ENCODE measurements at regions not wholly inside any gene's neighbourhood (a gene's known extent, or its start where the extent isn't known, plus 50 kb on each side); places are given as distances from the start of the nearest gene placed in this dataset.

- no peak for DNase-seq
- 96% methylated on average over 2 of the region's 2 CpGs for WGBS
These were observed 79.6 kb upstream of the NSMCE3 start for GRCh38 chr15:29349196-29349595.

GRCh38 chr15:29348336-29348914, 78.8 kb upstream of the NSMCE3 start:
- no peak overlapping the region for H2BK15ac ChIP-seq (ENCODE audit: low read depth, poor library complexity, severe bottlenecking)
- no peak overlapping the region for H4K8ac ChIP-seq (ENCODE audit: low read length)
- no peak overlapping the region for H2BK12ac ChIP-seq (ENCODE audit: low read length in 2 of 2)
- no peak for DNase-seq
- no peak overlapping the region for H3K14ac ChIP-seq (ENCODE audit: low read length in 2 of 2)
- H3K4ac ChIP-seq (ENCODE audit: low read depth in 1 of 2, low read length in 2 of 2), result no peak overlapping the region
- H3K18ac ChIP-seq (ENCODE audit: low read depth in 1 of 2, low read length in 2 of 2), result no peak overlapping the region
- no peak overlapping the region for H2BK5ac ChIP-seq (ENCODE audit: low read depth, low read length, poor library complexity, severe bottlenecking)
- H3K9me3 ChIP-seq (ENCODE audit: control insufficient read depth, low read length), result no peaks in the 10 kb centered on the region
- H2BK120ac ChIP-seq (ENCODE audit: low read depth, low read length), result no peak overlapping the region
- H4K91ac ChIP-seq (ENCODE audit: low read length), result no peak overlapping the region
- no peak overlapping the region for H3K9ac ChIP-seq (ENCODE audit: low read length)
- WGBS, result 73% methylated on average over 13 of the region's 13 CpGs
- no peak overlapping the region for H3K23ac ChIP-seq (ENCODE audit: low read length in 2 of 2)
- no peaks in the 10 kb centered on the region for H3K79me1 ChIP-seq (replicated peaks; ENCODE audit: low read length, poor library complexity, severe bottlenecking)
- peaks cover 0 to 11% of the 10 kb centered on the region in 2 experiments for H3K27me3 ChIP-seq (ENCODE audit: control insufficient read depth in 1 of 2, insufficient read depth in 1 of 2, low read length in 2 of 2)
- H3K4me1 ChIP-seq (ENCODE audit: control insufficient read depth, insufficient read depth, low read depth, low read length), result no peaks in the 10 kb centered on the region
- no peak overlapping the region for H2AK5ac ChIP-seq (ENCODE audit: low read length, severe bottlenecking)
- H3K36me3 ChIP-seq (ENCODE audit: control insufficient read depth in 1 of 2, insufficient read depth in 2 of 2, low read depth in 1 of 2, low read length in 2 of 2), result no peaks in the 10 kb centered on the region
- peak overlapping the region in 1 of 2 experiments; percentile 9 for H3K4me3 ChIP-seq (ENCODE audit: insufficient read depth in 1 of 2, low read depth in 1 of 2, low read length in 2 of 2)
- no peak overlapping the region for H3K27ac ChIP-seq (ENCODE audit: low read length, poor library complexity, severe bottlenecking)
- no peak overlapping the region for H3K4me2 ChIP-seq (ENCODE audit: low read length, poor library complexity, severe bottlenecking)
- H2AFZ ChIP-seq (ENCODE audit: low read depth, low read length), result no peak overlapping the region

More at GRCh38 chr15:29349196-29349595, 79.6 kb upstream of the NSMCE3 start:
- Histone ChIP-seq H3K4me3 (ENCODE audit: insufficient read depth in 1 of 2, low read depth in 1 of 2, low read length in 2 of 2) (no peak overlapping the region), H2BK15ac (ENCODE audit: low read depth, poor library complexity, severe bottlenecking) (no peak overlapping the region), H2BK12ac (ENCODE audit: low read length in 2 of 2) (no peak overlapping the region), H4K91ac (ENCODE audit: low read length) (no peak overlapping the region), H2BK120ac (ENCODE audit: low read depth, low read length) (no peak overlapping the region), H4K8ac (ENCODE audit: low read length) (no peak overlapping the region), H3K36me3 (ENCODE audit: control insufficient read depth in 1 of 2, insufficient read depth in 2 of 2, low read depth in 1 of 2, low read length in 2 of 2) (no peaks in the 10 kb centered on the region), H3K14ac (ENCODE audit: low read length in 2 of 2) (no peak overlapping the region), H2BK5ac (ENCODE audit: low read depth, low read length, poor library complexity, severe bottlenecking) (no peak overlapping the region), H3K4ac (ENCODE audit: low read depth in 1 of 2, low read length in 2 of 2) (no peak overlapping the region), H3K4me2 (ENCODE audit: low read length, poor library complexity, severe bottlenecking) (no peak overlapping the region), H3K79me1 (replicated peaks; ENCODE audit: low read length, poor library complexity, severe bottlenecking) (no peaks in the 10 kb centered on the region), H3K9ac (ENCODE audit: low read length) (no peak overlapping the region), H3K27ac (ENCODE audit: low read length, poor library complexity, severe bottlenecking) (no peak overlapping the region), H3K4me1 (ENCODE audit: control insufficient read depth, insufficient read depth, low read depth, low read length) (no peaks in the 10 kb centered on the region), H3K9me3 (ENCODE audit: control insufficient read depth, low read length) (no peaks in the 10 kb centered on the region), H3K23ac (ENCODE audit: low read length in 2 of 2) (no peak overlapping the region), H2AK5ac (ENCODE audit: low read length, severe bottlenecking) (no peak overlapping the region), H3K18ac (ENCODE audit: low read depth in 1 of 2, low read length in 2 of 2) (no peak overlapping the region), H2AFZ (ENCODE audit: low read depth, low read length) (no peak overlapping the region), H3K27me3 (ENCODE audit: control insufficient read depth in 1 of 2, insufficient read depth in 1 of 2, low read length in 2 of 2) (peaks cover 7 to 11% of the 10 kb centered on the region in 2 experiments)

- H2AFZ ChIP-seq (ENCODE audit: low read depth, low read length), result no peak overlapping the region
- H2BK15ac ChIP-seq (ENCODE audit: low read depth, poor library complexity, severe bottlenecking), result no peak overlapping the region
- no peak for DNase-seq
- H3K27ac ChIP-seq (ENCODE audit: low read length, poor library complexity, severe bottlenecking), result no peak overlapping the region
- H3K9ac ChIP-seq (ENCODE audit: low read length), result no peak overlapping the region
- no peak overlapping the region for H2AK5ac ChIP-seq (ENCODE audit: low read length, severe bottlenecking)
- H4K91ac ChIP-seq (ENCODE audit: low read length), result no peak overlapping the region
- H3K79me1 ChIP-seq (replicated peaks; ENCODE audit: low read length, poor library complexity, severe bottlenecking), result no peaks in the 10 kb centered on the region
- 80% methylated on average over 3 of the region's 3 CpGs for WGBS
- H3K18ac ChIP-seq (ENCODE audit: low read depth in 1 of 2, low read length in 2 of 2), result no peak overlapping the region
- peaks cover 0 to 11% of the 10 kb centered on the region in 2 experiments for H3K27me3 ChIP-seq (ENCODE audit: control insufficient read depth in 1 of 2, insufficient read depth in 1 of 2, low read length in 2 of 2)
- H3K36me3 ChIP-seq (ENCODE audit: control insufficient read depth in 1 of 2, insufficient read depth in 2 of 2, low read depth in 1 of 2, low read length in 2 of 2), result no peaks in the 10 kb centered on the region
- no peak overlapping the region for H4K8ac ChIP-seq (ENCODE audit: low read length)
- H3K9me3 ChIP-seq (ENCODE audit: control insufficient read depth, low read length), result no peaks in the 10 kb centered on the region
- H3K4me1 ChIP-seq (ENCODE audit: control insufficient read depth, insufficient read depth, low read depth, low read length), result no peaks in the 10 kb centered on the region
- no peak overlapping the region for H3K4me3 ChIP-seq (ENCODE audit: insufficient read depth in 1 of 2, low read depth in 1 of 2, low read length in 2 of 2)
- no peak overlapping the region for H2BK120ac ChIP-seq (ENCODE audit: low read depth, low read length)
- H3K4me2 ChIP-seq (ENCODE audit: low read length, poor library complexity, severe bottlenecking), result no peak overlapping the region
- no peak overlapping the region for H3K4ac ChIP-seq (ENCODE audit: low read depth in 1 of 2, low read length in 2 of 2)
- H3K23ac ChIP-seq (ENCODE audit: low read length in 2 of 2), result no peak overlapping the region
- no peak overlapping the region for H2BK5ac ChIP-seq (ENCODE audit: low read depth, low read length, poor library complexity, severe bottlenecking)
- no peak overlapping the region for H2BK12ac ChIP-seq (ENCODE audit: low read length in 2 of 2)
- no peak overlapping the region for H3K14ac ChIP-seq (ENCODE audit: low read length in 2 of 2)
These were observed 77.4 kb upstream of the NSMCE3 start for GRCh38 chr15:29346998-29347397.

- Histone ChIP-seq H3K79me1 (replicated peaks; ENCODE audit: low read length, poor library complexity, severe bottlenecking) (no peaks in the 10 kb centered on the region), H4K8ac (ENCODE audit: low read length) (no peak overlapping the region), H2BK5ac (ENCODE audit: low read depth, low read length, poor library complexity, severe bottlenecking) (no peak overlapping the region), H3K27me3 (ENCODE audit: control insufficient read depth in 1 of 2, insufficient read depth in 1 of 2, low read length in 2 of 2) (peaks cover 0 to 13% of the 10 kb centered on the region in 2 experiments), H3K4me1 (ENCODE audit: control insufficient read depth, insufficient read depth, low read depth, low read length) (no peaks in the 10 kb centered on the region), H4K91ac (ENCODE audit: low read length) (no peak overlapping the region), H3K4me2 (ENCODE audit: low read length, poor library complexity, severe bottlenecking) (no peak overlapping the region), H2AK5ac (ENCODE audit: low read length, severe bottlenecking) (no peak overlapping the region), H3K9ac (ENCODE audit: low read length) (no peak overlapping the region), H3K23ac (ENCODE audit: low read length in 2 of 2) (no peak overlapping the region), H2BK120ac (ENCODE audit: low read depth, low read length) (no peak overlapping the region), H2BK12ac (ENCODE audit: low read length in 2 of 2) (no peak overlapping the region), H3K27ac (ENCODE audit: low read length, poor library complexity, severe bottlenecking) (no peak overlapping the region), H3K9me3 (ENCODE audit: control insufficient read depth, low read length) (no peaks in the 10 kb centered on the region), H2BK15ac (ENCODE audit: low read depth, poor library complexity, severe bottlenecking) (no peak overlapping the region), H2AFZ (ENCODE audit: low read depth, low read length) (no peak overlapping the region), H3K18ac (ENCODE audit: low read depth in 1 of 2, low read length in 2 of 2) (no peak overlapping the region), H3K36me3 (ENCODE audit: control insufficient read depth in 1 of 2, insufficient read depth in 2 of 2, low read depth in 1 of 2, low read length in 2 of 2) (no peaks in the 10 kb centered on the region), H3K4me3 (ENCODE audit: insufficient read depth in 1 of 2, low read depth in 1 of 2, low read length in 2 of 2) (no peak overlapping the region), H3K14ac (ENCODE audit: low read length in 2 of 2) (no peak overlapping the region), H3K4ac (ENCODE audit: low read depth in 1 of 2, low read length in 2 of 2) (no peak overlapping the region)
- WGBS, result 42% methylated on average over 20 of the region's 20 CpGs
- no peak for DNase-seq
These were observed 76.2 kb upstream of the NSMCE3 start for GRCh38 chr15:29345549-29346525.

Measured in mesenchymal stem cell (in vitro differentiated cells and primary cell).